Nephron progenitor cell (in vitro differentiated cells): ENCODE measurements at regions not wholly inside any gene's neighbourhood (a gene's known extent, or its start where the extent isn't known, plus 50 kb on each side); places are given as distances from the start of the nearest gene placed in this dataset.

Experiments
- DNase-seq: peaks from one replicate; pipeline ENCODE4 v3.0.0; 2021
- H3K27ac Mint-ChIP-seq: 2 replicates; pipeline ENCODE4 v1.8.0; 2021; ENCODE audit warnings: mild to moderate bottlenecking, moderate library complexity, mixed read lengths
- H3K27me3 Mint-ChIP-seq: 2 replicates; pipeline ENCODE4 v1.8.0; 2021; ENCODE audit warnings: mild to moderate bottlenecking, low read depth, mixed read lengths; ENCODE audit not compliant: poor library complexity
- H3K36me3 Mint-ChIP-seq: 2 replicates; pipeline ENCODE4 v1.8.0; 2021; ENCODE audit warnings: low read depth, mixed read lengths
- H3K4me1 Mint-ChIP-seq: 2 replicates; pipeline ENCODE4 v1.8.0; 2021; ENCODE audit warnings: mixed read lengths
- H3K4me3 Mint-ChIP-seq: 2 replicates; pipeline ENCODE4 v1.8.0; 2021; ENCODE audit warnings: mild to moderate bottlenecking, moderate library complexity, mixed read lengths
- H3K9me3 Mint-ChIP-seq: 2 replicates; pipeline ENCODE4 v1.8.0; 2021; ENCODE audit warnings: mild to moderate bottlenecking, moderate library complexity, mixed read lengths
- CTCF ChIP-seq: fragments of 200-600 bp; sonication (generic); IDR thresholded peaks from 2 replicates; pipeline ENCODE4 v1.5.0; 2021; ENCODE audit warnings: antibody characterized with exemption

- Mint-ChIP-seq H3K4me1 (no peaks in the 10 kb centered on the region), H3K36me3 (no peaks in the 10 kb centered on the region), H3K4me3 (no peak overlapping the region), H3K27me3 (no peaks in the 10 kb centered on the region), H3K9me3 (no peaks in the 10 kb centered on the region), H3K27ac (no peak overlapping the region)
- no peak for DNase-seq
- TF ChIP-seq CTCF: no peak
These were observed 718.9 kb downstream of the EPHA7 start for GRCh38 chr6:92700411-92700810.

GRCh38 chr6:92690997-92691599 lies 728.3 kb downstream of the EPHA7 start:
- Mint-ChIP-seq H3K9me3 (no peaks in the 10 kb centered on the region), H3K36me3 (no peaks in the 10 kb centered on the region), H3K4me1 (no peaks in the 10 kb centered on the region), H3K27me3 (peaks cover 4% of the 10 kb centered on the region), H3K27ac (no peak overlapping the region), H3K4me3 (no peak overlapping the region)
- no peak for DNase-seq
- no peak for TF ChIP-seq CTCF

- H3K9me3 Mint-ChIP-seq: no peaks in the 10 kb centered on the region
- TF ChIP-seq CTCF: no peak
- no peak overlapping the region for H3K4me3 Mint-ChIP-seq
- no peaks in the 10 kb centered on the region for H3K36me3 Mint-ChIP-seq
- H3K4me1 Mint-ChIP-seq: no peaks in the 10 kb centered on the region
- no peak overlapping the region for H3K27ac Mint-ChIP-seq
- DNase-seq: no peak
- H3K27me3 Mint-ChIP-seq: peaks cover 4% of the 10 kb centered on the region
These were observed 731.0 kb downstream of the EPHA7 start for GRCh38 chr6:92688342-92688741.

GRCh38 chr6:92687278-92687677 lies 732.1 kb downstream of the EPHA7 start:
- H3K27me3 Mint-ChIP-seq: peaks cover 4% of the 10 kb centered on the region
- no peaks in the 10 kb centered on the region for H3K4me1 Mint-ChIP-seq
- H3K36me3 Mint-ChIP-seq: no peaks in the 10 kb centered on the region
- H3K27ac Mint-ChIP-seq: no peak overlapping the region
- H3K4me3 Mint-ChIP-seq: no peak overlapping the region
- no peaks in the 10 kb centered on the region for H3K9me3 Mint-ChIP-seq
- DNase-seq: no peak
- no peak for TF ChIP-seq CTCF

- no peak for DNase-seq
- Mint-ChIP-seq H3K9me3 (no peaks in the 10 kb centered on the region), H3K36me3 (no peaks in the 10 kb centered on the region), H3K27me3 (no peaks in the 10 kb centered on the region), H3K27ac (no peak overlapping the region), H3K4me3 (no peak overlapping the region), H3K4me1 (no peaks in the 10 kb centered on the region)
- TF ChIP-seq CTCF: no peak
These were observed 735.0 kb downstream of the EPHA7 start for GRCh38 chr6:92684386-92684785.

GRCh38 chr6:92683748-92684147 lies 735.6 kb downstream of the EPHA7 start:
- no peak overlapping the region for H3K27ac Mint-ChIP-seq
- H3K36me3 Mint-ChIP-seq: no peaks in the 10 kb centered on the region
- TF ChIP-seq CTCF: no peak
- H3K27me3 Mint-ChIP-seq: no peaks in the 10 kb centered on the region
- no peak for DNase-seq
- H3K9me3 Mint-ChIP-seq: no peaks in the 10 kb centered on the region
- no peaks in the 10 kb centered on the region for H3K4me1 Mint-ChIP-seq
- H3K4me3 Mint-ChIP-seq: no peak overlapping the region
